ENCODE measurements at regions not wholly inside any gene's neighbourhood (a gene's known extent, or its start where the extent isn't known, plus 50 kb on each side); places are given as distances from the start of the nearest gene placed in this dataset.
"Not testable (repeated sequence)": the region's sequence is repeated elsewhere in the genome, so short reads cannot be mapped to it uniquely, and the experiment has no call there.

- in situ Hi-C loops (cut with HindIII; ENCODE audit: low sequenced_read_pairs) = loop anchor here (10.0 kb wide), 1 partner anchor 57 kb away; no protein-coding TSS in a partner anchor
Observed at GRCh38 chr10:23927576-23928325, 281.2 kb upstream of the KIAA1217 start.

DNA sequence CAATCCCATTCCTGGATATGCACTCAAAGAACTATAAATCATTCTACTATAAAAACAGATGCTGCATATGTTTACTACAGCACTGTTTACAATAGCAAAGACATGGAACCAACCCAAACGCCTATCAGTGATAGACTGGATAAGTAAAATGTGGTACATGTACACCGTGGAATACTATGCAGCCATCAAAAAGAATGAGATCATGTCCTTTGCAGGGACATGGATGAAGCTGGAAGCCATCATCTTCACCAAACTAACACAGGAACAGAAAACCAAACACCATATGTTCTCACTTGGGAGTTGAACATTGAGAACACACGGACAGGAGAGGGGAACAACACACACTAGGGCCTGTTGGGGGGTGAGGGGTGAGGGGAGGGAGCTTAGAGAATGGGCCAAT lies 274.9 kb upstream of the KIAA1217 start:
- in situ Hi-C loops (cut with HindIII; ENCODE audit: low sequenced_read_pairs) = not testable (repeated sequence)

- in situ Hi-C loops (cut with HindIII; ENCODE audit: low sequenced_read_pairs) = no loop called here
Observed at GRCh38 chr10:23945845-23946244, 263.1 kb upstream of the KIAA1217 start.

- in situ Hi-C loops (cut with HindIII; ENCODE audit: low sequenced_read_pairs) = no loop called here
Observed at GRCh38 chr10:23951841-23952240, 257.1 kb upstream of the KIAA1217 start.

DNA sequence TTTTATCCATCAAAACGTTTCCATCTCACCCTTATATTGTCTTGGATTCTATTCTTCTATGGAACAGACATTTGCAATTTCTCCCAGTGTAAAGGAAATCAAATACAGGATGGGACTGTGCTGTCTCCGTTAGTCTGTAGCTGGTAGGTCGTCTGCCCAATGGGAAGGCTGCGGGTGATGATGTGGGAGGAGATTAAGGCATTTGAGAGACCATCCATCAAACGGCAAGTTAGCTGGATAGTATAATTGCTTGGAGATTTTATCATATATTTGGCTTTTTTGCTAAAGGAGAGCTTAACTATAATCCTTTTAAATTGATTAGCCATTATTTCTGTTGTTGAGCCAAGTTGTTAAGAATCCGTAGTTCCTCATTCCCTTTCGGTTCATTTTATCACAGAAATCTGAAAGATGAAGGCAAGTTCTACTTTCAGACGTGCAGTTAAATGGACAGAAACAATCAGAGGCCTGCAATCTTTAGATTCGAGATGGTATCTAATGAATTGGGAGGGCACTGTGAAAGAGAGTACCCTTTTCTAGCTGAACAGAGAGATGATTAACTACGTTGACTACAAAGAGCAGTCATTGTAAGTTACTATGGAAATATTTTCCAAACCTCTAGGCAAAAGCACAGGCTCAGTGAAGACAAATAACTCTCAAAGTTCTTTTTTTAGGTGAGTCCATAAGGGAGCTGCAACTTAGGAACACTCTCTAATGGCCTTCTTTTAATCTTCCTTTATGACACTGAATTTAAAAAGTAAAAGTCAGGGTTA lies 253.3 kb upstream of the KIAA1217 start:
- in situ Hi-C loops (cut with HindIII; ENCODE audit: low sequenced_read_pairs) = no loop called here

GRCh38 chr10:23965123-23965522 lies 243.8 kb upstream of the KIAA1217 start:
- in situ Hi-C loops (cut with HindIII; ENCODE audit: low sequenced_read_pairs) = no loop called here

DNA sequence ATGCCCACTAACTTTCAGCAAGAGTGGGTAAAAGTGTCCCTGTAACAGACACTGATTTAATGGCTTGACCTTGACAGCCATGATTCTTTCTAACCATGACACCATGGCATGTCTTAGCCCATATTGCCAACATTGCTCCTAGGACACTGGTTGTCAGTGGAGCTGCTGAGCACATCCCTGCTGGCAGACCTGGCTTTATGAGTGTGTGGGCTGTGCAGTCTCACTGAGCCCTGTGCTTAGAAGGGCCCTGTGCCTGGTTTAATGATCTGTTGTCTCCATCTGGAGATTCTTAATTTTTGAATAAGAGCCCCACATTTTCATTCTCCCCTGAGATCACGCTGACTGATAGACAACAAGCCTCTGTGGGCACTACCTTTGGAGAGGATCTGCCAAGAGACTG lies 243.1 kb upstream of the KIAA1217 start:
- in situ Hi-C loops (cut with HindIII; ENCODE audit: low sequenced_read_pairs) = no loop called here

GRCh38 chr10:23966504-23967051 lies 242.4 kb upstream of the KIAA1217 start:
- in situ Hi-C loops (cut with HindIII; ENCODE audit: low sequenced_read_pairs) = no loop called here

GRCh38 chr10:23968301-23968700 lies 240.6 kb upstream of the KIAA1217 start:
- in situ Hi-C loops (cut with HindIII; ENCODE audit: low sequenced_read_pairs) = no loop called here

DNA sequence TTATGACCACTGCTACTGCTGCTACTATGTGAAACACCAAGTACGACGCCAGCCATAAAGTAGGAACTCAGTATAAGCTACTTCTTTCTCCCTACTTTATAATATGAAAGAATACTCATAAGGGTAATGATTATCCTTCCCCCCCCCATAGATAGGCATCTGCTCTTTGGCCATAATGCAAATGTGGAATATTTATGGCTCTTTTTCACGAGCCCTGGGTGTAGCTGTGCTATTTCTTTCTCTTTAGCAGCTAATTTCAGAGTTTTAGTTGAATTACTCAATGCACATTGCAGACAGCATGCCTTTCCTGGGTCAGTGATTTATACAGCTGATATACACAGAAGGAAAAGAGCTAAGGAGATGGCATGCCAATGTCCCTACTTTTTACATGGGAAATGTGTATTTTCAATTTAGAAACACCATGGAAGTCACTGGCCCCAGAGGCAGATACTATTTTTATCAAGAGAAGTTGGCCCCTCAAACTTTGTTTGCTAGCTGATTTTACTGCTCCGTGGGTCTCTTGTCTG lies 234.1 kb upstream of the KIAA1217 start:
- in situ Hi-C loops (cut with HindIII; ENCODE audit: low sequenced_read_pairs) = loop anchor here (25.0 kb wide), 1 partner anchor 537 kb away; no protein-coding TSS in a partner anchor

DNA sequence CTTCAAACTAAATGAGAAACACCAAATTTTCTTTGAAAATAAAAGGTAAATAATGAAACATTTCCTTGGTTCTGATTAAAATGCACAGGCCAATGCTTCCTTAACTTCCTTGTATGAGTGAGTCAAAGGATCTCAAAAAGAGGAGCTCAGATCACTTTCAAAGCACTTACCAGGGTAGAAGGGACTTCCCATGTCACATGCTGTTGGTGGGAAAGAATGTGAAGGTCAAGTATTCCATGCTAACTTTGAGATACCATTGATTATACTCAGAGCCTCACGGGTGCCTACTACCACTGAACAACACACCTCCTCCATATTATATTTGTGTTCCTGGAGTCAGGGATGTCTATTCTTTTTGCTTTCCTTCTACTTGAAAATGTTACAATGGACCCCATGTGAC lies 233.5 kb upstream of the KIAA1217 start:
- in situ Hi-C loops (cut with HindIII; ENCODE audit: low sequenced_read_pairs) = loop anchor here (25.0 kb wide), 1 partner anchor 537 kb away; no protein-coding TSS in a partner anchor

DNA sequence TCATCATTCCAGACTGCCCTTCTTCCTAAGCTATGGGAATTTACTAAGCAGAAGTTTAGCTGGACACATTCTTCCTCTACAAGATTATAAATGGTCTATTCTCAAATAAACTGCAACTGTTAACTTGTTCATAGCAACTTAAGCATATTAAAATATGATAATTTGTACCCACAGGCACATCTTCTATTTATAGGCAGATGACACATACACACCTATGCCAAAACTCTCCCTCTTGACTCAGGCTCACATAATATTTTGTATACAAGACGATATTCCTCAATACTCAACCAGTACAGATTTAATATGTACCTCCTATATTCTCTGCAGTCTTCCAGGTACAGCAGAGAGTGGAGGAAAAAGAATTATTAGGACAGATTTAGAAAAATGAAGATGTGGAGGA lies 232.7 kb upstream of the KIAA1217 start:
- in situ Hi-C loops (cut with HindIII; ENCODE audit: low sequenced_read_pairs) = loop anchor here (25.0 kb wide), 1 partner anchor 536 kb away; no protein-coding TSS in a partner anchor

DNA sequence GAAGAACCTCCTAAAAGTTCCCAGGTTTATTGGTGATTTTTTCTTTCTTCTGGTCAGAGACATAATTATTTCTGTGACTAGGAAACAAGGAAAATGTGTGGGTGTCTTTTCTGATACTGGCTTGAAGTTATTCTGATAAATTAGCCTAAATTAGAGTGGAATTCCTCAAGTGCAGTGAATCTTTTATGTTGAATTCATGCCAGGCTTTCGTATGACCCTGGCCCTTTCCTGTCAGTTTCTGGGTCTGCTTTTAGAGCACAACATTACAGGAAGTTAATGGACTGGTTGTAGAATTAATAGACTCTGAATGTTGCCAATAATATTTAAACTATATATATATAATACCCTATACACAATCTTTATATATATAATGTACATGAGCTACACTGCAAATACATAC lies 230.6 kb upstream of the KIAA1217 start:
- in situ Hi-C loops (cut with HindIII; ENCODE audit: low sequenced_read_pairs) = loop anchor here (25.0 kb wide), 1 partner anchor 534 kb away; no protein-coding TSS in a partner anchor

DNA sequence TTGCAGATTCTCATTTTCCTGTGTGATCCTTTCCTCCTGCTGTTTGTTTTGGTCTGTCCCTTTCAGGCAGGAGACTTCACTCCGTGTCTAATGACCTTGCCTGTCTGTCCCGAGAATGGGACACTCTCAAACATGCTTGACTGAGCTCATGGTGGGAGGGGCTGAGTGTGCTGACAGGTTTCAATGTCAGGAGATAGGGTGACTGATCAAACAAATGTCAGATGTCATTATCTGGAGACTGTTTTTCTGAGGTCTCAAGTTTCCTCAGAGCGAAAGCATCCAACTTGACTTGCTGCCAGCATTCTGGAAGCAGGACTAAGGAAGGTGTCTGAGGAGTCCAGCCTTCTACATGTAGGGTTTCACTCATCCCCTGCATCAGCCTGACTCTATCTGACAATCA lies 228.8 kb upstream of the KIAA1217 start:
- in situ Hi-C loops (cut with HindIII; ENCODE audit: low sequenced_read_pairs) = loop anchor here (10.0 to 25.0 kb wide), 2 partner anchors 55 to 532 kb away; no protein-coding TSS in a partner anchor

DNA sequence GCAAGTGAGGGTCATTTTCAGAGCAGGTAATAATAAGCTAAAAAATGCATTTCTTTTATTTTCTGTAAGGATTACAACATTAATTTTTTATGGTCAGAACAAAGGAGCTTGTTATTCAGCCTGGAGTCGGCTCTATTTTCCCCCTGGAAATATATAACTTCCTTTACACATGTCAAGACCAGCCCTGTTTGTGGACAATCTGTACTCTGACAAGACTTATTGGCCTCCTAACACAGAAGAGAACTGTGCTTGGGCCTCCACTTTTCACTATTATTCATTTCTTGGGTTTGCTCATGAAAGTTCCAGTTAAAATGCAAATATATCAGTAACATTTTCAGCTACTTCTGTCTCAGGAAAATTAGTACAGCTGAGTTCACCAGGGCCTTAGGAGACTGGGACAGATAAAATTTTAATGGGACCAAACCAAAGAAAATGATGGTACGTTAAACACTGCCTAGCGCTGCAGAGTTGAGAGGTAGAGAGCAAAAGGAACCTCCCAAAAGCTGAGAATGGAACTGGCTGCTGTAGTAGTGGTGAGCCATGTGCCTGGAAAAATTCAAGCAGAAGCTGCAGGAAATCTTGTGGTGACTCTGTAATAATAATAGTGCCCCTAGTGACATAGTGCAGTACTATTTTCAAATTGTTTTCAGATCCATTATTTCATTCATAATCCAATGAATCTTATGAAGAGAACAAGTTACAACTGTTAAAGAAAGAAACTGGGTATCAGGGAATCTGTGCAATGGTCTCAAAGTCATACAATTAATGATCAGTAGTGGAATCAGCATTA lies 227.2 kb upstream of the KIAA1217 start:
- in situ Hi-C loops (cut with HindIII; ENCODE audit: low sequenced_read_pairs) = loop anchor here (10.0 to 25.0 kb wide), 2 partner anchors 57 to 531 kb away; no protein-coding TSS in a partner anchor

- in situ Hi-C loops (cut with HindIII; ENCODE audit: low sequenced_read_pairs) = loop anchor here (10.0 to 25.0 kb wide), 2 partner anchors 60 to 528 kb away; no protein-coding TSS in a partner anchor
Observed at GRCh38 chr10:23984405-23984804, 224.5 kb upstream of the KIAA1217 start.

GRCh38 chr10:23988006-23988405 lies 220.9 kb upstream of the KIAA1217 start:
- in situ Hi-C loops (cut with HindIII; ENCODE audit: low sequenced_read_pairs) = loop anchor here (10.0 to 25.0 kb wide), 2 partner anchors 63 to 524 kb away; no protein-coding TSS in a partner anchor

DNA sequence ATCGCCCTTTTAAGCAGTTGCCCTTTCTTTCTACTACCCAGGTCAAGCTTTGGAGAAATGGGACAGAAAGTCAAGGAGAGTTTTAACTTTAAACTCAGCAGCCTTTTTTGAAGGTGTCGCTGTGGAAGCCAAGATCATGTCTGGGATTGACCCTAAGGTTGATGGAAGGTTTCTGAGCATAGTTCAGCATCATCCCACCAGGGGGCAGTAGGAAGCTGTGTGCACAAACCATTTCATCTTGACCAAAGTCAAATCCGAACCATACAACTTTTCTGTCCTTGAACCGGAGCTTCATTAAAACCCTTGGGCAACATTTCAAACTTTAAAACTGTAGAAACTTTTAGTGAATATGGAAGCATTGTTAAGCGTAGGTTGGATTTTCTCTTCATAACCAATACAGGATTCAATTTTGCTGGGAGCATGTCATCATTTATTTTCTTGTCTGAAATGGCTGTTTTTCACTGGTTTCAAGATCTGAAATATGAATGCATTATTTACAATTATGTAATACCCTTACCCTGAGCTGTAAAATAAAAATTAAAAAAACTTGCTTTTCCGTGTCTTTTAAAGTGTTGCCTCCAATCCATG lies 214.4 kb upstream of the KIAA1217 start:
- in situ Hi-C loops (cut with HindIII; ENCODE audit: low sequenced_read_pairs) = loop anchor here (5.0 to 25.0 kb wide), 3 partner anchors 92 to 518 kb away; no protein-coding TSS in a partner anchor

DNA sequence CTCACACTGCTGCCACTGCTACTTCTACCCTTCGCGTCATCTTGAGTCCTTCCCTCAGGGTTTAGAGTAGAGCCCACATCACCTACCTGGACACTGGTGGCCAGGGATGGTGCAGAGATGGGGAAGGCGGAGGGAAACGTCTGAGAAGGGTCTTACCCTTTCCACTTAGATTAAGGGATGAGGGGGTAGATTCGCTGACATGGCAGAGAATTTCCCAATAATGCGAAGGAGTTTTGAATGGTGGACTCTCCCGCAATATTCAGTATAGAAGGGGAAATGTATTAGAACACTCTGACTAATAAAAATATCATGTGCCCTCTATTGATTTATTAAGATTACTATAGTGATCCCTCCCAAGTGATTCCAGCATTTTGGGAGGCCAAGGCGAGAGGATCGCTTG lies 209.5 kb upstream of the KIAA1217 start:
- in situ Hi-C loops (cut with HindIII; ENCODE audit: low sequenced_read_pairs) = loop anchor here (25.0 kb wide), 1 partner anchor 513 kb away; no protein-coding TSS in a partner anchor

All from endothelial cell of hepatic sinusoid (primary cell).